SKM-1 (cell line): ENCODE measurements at regions not wholly inside any gene's neighbourhood (a gene's known extent, or its start where the extent isn't known, plus 50 kb on each side); places are given as distances from the start of the nearest gene placed in this dataset.

Source experiments
- DNase-seq: peaks from one replicate; lab custom pipeline; 2025; ENCODE audit not compliant: unreplicated experiment; lab: John Stamatoyannopoulos, UW

- no peak for DNase-seq
Observed at GRCh38 chr3:182533394-182533793, 259.9 kb upstream of the ATP11B start.

GRCh38 chr3:182544542-182544941 lies 248.8 kb upstream of the ATP11B start:
- DNase-seq = no peak

- DNase-seq = no peak
Observed at GRCh38 chr3:182562274-182562673, 231.0 kb upstream of the ATP11B start.

GRCh38 chr3:182565916-182566796 lies 227.1 kb upstream of the ATP11B start:
- no peak for DNase-seq

GRCh38 chr3:182567700-182568099 lies 225.6 kb upstream of the ATP11B start:
- no peak for DNase-seq

- DNase-seq = no peak
Observed at GRCh38 chr3:182568261-182568660, 225.0 kb upstream of the ATP11B start.

- DNase-seq = no peak
Observed at GRCh38 chr3:182568876-182569275, 224.4 kb upstream of the ATP11B start.

- DNase-seq = no peak
Observed at GRCh38 chr3:182570946-182571594, 222.2 kb upstream of the ATP11B start.

- DNase-seq = no peak
Observed at GRCh38 chr3:182575941-182576340, 217.4 kb upstream of the ATP11B start.

GRCh38 chr3:182583545-182583944 lies 209.8 kb upstream of the ATP11B start:
- DNase-seq = no peak

GRCh38 chr3:182585532-182586150 lies 207.7 kb upstream of the ATP11B start:
- no peak for DNase-seq

- DNase-seq = no peak
Observed at GRCh38 chr3:182592747-182593146, 200.6 kb upstream of the ATP11B start.

GRCh38 chr3:182596676-182597410 lies 196.5 kb upstream of the ATP11B start:
- no peak for DNase-seq

GRCh38 chr3:182597621-182598041 lies 195.7 kb upstream of the ATP11B start:
- DNase-seq = no peak

GRCh38 chr3:182601597-182601996 lies 191.7 kb upstream of the ATP11B start:
- no peak for DNase-seq

- DNase-seq = no peak
Observed at GRCh38 chr3:182603501-182603900, 189.8 kb upstream of the ATP11B start.

GRCh38 chr3:182605882-182606611 lies 187.3 kb upstream of the ATP11B start:
- no peak for DNase-seq

GRCh38 chr3:182606905-182607504 lies 186.3 kb upstream of the ATP11B start:
- no peak for DNase-seq

GRCh38 chr3:182608832-182609231 lies 184.5 kb upstream of the ATP11B start:
- no peak for DNase-seq

- DNase-seq = no peak
Observed at GRCh38 chr3:182609575-182610156, 183.6 kb upstream of the ATP11B start.
